ENCODE measurements at regions not wholly inside any gene's neighbourhood (a gene's known extent, or its start where the extent isn't known, plus 50 kb on each side); places are given as distances from the start of the nearest gene placed in this dataset.

DNA sequence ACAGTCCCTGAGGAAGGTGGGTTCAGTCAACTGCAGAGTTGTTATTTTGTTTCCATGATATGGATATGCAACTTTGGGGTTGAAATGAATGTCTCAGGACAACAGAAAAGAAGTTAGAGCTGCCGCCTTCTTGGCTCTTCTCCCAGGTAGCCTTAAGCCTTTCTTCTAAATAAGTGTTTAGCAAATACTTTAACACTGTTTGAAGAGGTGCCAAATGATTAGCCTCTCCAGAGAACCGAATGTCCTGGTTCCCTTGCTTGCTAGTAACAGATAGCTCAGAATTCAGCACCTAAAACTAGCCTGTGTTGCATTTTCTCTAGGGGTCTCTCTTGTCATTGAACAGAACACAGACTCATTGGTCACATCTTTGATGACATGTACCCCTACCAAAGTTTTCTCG, 127.7 kb upstream of the PIK3R1 start:
- no peak for DNase-seq (ENCODE audit: extremely low spot score, unreplicated experiment)
- H3K27me3 Mint-ChIP-seq (ENCODE audit: unreplicated experiment) = peaks cover 4% of the 10 kb centered on the region
- TF ChIP-seq, protein P1, sequence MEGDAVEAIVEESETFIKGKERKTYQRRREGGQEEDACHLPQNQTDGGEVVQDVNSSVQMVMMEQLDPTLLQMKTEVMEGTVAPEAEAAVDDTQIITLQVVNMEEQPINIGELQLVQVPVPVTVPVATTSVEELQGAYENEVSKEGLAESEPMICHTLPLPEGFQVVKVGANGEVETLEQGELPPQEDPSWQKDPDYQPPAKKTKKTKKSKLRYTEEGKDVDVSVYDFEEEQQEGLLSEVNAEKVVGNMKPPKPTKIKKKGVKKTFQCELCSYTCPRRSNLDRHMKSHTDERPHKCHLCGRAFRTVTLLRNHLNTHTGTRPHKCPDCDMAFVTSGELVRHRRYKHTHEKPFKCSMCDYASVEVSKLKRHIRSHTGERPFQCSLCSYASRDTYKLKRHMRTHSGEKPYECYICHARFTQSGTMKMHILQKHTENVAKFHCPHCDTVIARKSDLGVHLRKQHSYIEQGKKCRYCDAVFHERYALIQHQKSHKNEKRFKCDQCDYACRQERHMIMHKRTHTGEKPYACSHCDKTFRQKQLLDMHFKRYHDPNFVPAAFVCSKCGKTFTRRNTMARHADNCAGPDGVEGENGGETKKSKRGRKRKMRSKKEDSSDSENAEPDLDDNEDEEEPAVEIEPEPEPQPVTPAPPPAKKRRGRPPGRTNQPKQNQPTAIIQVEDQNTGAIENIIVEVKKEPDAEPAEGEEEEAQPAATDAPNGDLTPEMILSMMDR (IDR thresholded peaks at IDR 0.05) = no peak
- no peaks in the 10 kb centered on the region for H3K36me3 Mint-ChIP-seq (ENCODE audit: unreplicated experiment)
- H3K9me3 Mint-ChIP-seq (ENCODE audit: unreplicated experiment) = peaks cover 6% of the 10 kb centered on the region
- H3K4me1 Mint-ChIP-seq (ENCODE audit: unreplicated experiment) = peaks cover 5% of the 10 kb centered on the region
- no peak overlapping the region for H3K4me3 Mint-ChIP-seq (ENCODE audit: unreplicated experiment)
- no peak overlapping the region for H3K27ac Mint-ChIP-seq (ENCODE audit: unreplicated experiment)

DNA sequence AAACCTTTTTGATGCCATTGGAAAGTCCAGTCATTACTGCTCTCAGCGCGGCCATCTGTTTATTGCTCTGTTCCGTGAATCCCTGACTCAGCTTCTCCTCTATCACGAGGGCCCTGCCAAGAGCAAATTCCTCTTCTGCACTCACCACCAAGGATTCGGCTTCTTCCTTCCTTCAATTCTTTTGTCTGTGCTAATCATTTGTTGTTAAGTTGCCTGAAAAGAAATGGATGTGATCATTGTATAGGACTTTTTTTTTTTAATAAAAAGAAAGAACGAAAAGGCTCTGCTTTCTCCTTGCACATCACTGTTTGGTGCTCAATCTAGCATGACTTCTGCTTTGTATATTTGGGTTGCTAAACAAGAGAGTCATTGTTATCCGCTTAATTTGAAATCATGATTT, 128.7 kb upstream of the PIK3R1 start:
- no peak overlapping the region for H3K4me3 Mint-ChIP-seq (ENCODE audit: unreplicated experiment)
- no peak overlapping the region for H3K27ac Mint-ChIP-seq (ENCODE audit: unreplicated experiment)
- no peaks in the 10 kb centered on the region for H3K36me3 Mint-ChIP-seq (ENCODE audit: unreplicated experiment)
- TF ChIP-seq, protein P1 (IDR thresholded peaks at IDR 0.05) = no peak
- peaks cover 4% of the 10 kb centered on the region for H3K27me3 Mint-ChIP-seq (ENCODE audit: unreplicated experiment)
- DNase-seq (ENCODE audit: extremely low spot score, unreplicated experiment) = no peak
- H3K9me3 Mint-ChIP-seq (ENCODE audit: unreplicated experiment) = peaks cover 6% of the 10 kb centered on the region
- peaks cover 5% of the 10 kb centered on the region for H3K4me1 Mint-ChIP-seq (ENCODE audit: unreplicated experiment)

DNA sequence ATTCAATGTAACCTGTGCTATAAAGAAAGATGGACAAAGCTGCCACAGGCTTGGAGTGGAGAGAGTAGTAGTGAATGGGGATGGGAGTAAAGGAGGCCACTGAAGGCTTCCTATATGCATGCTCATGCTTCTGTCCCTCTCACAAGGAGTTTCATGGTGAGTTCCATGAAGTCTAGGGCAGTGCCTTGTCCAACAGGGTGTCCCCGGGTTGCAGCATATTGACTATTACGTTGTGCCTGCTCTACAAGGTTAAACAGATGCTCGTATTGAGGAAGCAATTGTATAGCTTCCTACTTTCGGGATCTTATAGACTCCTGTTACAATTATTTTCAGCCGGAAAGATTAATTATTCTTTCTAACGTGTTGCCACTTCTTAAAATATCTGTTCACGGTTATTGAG, 129.1 kb upstream of the PIK3R1 start:
- no peak overlapping the region for H3K27ac Mint-ChIP-seq (ENCODE audit: unreplicated experiment)
- H3K9me3 Mint-ChIP-seq (ENCODE audit: unreplicated experiment) = peaks cover 6% of the 10 kb centered on the region
- peaks cover 5% of the 10 kb centered on the region for H3K4me1 Mint-ChIP-seq (ENCODE audit: unreplicated experiment)
- H3K36me3 Mint-ChIP-seq (ENCODE audit: unreplicated experiment) = no peaks in the 10 kb centered on the region
- TF ChIP-seq, protein P1 (IDR thresholded peaks at IDR 0.05) = no peak
- peaks cover 4% of the 10 kb centered on the region for H3K27me3 Mint-ChIP-seq (ENCODE audit: unreplicated experiment)
- DNase-seq (ENCODE audit: extremely low spot score, unreplicated experiment) = no peak
- no peak overlapping the region for H3K4me3 Mint-ChIP-seq (ENCODE audit: unreplicated experiment)

DNA sequence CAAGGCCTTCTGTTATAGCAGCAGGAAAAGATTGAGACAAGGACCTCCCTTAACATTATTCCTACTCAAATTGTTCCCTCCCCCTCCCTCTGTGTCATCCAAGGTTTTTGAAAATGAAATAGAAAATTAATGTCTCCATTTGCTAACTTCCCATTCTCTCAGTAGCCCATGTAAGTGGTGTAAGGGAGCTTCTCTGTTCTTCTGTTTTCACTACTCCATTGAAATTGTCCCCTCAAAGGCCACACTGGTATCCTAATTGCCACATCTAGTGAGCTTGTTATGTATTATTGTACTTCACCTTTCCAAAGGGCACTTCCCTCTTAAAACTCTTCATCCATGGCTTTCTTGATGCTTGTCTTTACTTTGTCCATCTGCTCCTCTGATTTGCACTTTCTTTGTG, 131.2 kb upstream of the PIK3R1 start:
- no peak overlapping the region for H3K4me3 Mint-ChIP-seq (ENCODE audit: unreplicated experiment)
- DNase-seq (ENCODE audit: extremely low spot score, unreplicated experiment) = no peak
- TF ChIP-seq, protein P1 (IDR thresholded peaks at IDR 0.05) = no peak
- H3K27me3 Mint-ChIP-seq (ENCODE audit: unreplicated experiment) = peaks cover 12% of the 10 kb centered on the region
- no peaks in the 10 kb centered on the region for H3K36me3 Mint-ChIP-seq (ENCODE audit: unreplicated experiment)
- peaks cover 5% of the 10 kb centered on the region for H3K4me1 Mint-ChIP-seq (ENCODE audit: unreplicated experiment)
- no peaks in the 10 kb centered on the region for H3K9me3 Mint-ChIP-seq (ENCODE audit: unreplicated experiment)
- no peak overlapping the region for H3K27ac Mint-ChIP-seq (ENCODE audit: unreplicated experiment)

DNA sequence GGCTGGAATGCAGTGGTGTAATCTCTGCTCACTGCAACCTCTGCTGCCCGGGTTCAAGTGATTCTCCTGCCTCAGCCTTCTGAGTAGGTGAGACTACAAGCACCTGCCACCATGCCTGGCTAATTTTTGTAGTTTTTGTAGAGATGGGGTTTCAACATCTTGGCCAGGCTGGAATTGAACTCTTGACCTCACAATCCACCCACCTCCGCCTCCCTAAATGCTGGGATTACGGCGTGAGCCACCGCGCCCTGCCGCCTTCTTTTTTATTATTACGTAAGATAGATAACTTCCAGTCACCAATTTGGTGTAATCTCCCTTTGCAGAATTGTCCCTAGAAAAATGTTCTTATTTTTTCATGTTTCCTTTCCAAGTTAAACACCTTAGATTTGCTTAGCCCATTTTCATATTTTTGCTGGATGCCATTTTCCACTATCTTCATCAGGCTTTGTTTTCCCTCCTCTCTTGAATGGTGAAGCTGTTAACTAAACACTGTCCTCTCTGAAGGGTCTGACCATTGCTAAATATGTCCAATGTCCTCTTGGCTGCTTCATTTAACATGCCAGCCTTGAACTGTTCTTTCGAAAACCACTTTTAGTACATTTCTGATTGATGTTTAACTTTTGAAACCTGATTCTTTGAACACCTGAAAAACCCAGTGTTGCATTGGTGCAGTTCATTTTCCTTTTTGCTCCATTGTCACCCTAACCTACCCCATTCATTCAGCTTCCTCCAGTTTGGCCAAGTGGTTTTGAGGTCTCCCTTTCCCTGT, 135.1 kb upstream of the PIK3R1 start:
- no peaks in the 10 kb centered on the region for H3K36me3 Mint-ChIP-seq (ENCODE audit: unreplicated experiment)
- no peak for DNase-seq (ENCODE audit: extremely low spot score, unreplicated experiment)
- H3K27ac Mint-ChIP-seq (ENCODE audit: unreplicated experiment) = no peak overlapping the region
- peaks cover 17% of the 10 kb centered on the region for H3K27me3 Mint-ChIP-seq (ENCODE audit: unreplicated experiment)
- no peaks in the 10 kb centered on the region for H3K9me3 Mint-ChIP-seq (ENCODE audit: unreplicated experiment)
- TF ChIP-seq, protein P1 (IDR thresholded peaks at IDR 0.05) = no peak
- H3K4me3 Mint-ChIP-seq (ENCODE audit: unreplicated experiment) = no peak overlapping the region
- H3K4me1 Mint-ChIP-seq (ENCODE audit: unreplicated experiment) = no peaks in the 10 kb centered on the region

Measured in osteocyte (in vitro differentiated cells).